NCI-H2107 treated with DMSO at 0.1 percent for 48 hours (cell line): ENCODE measurements at regions not wholly inside any gene's neighbourhood (a gene's known extent, or its start where the extent isn't known, plus 50 kb on each side); places are given as distances from the start of the nearest gene placed in this dataset.

Experiments
- DNase-seq: peaks from one replicate; lab custom pipeline; 2025; ENCODE audit not compliant: unreplicated experiment; lab: John Stamatoyannopoulos, UW

DNA sequence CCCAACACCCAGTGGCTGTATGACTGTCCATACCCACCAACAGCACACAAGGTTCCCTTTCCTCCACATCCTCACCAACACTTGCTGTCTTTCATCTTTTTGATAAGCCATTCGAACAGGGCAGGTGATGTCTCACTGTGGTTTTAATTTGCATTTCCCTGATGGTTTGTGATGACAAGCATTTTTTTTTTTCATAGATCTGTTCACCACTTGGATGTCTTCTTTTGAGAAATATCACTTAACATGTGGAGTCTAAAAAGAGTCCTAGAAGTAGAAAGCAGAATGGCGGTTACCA, 198.1 kb upstream of the DIO3 start:
- no peak for DNase-seq

DNA sequence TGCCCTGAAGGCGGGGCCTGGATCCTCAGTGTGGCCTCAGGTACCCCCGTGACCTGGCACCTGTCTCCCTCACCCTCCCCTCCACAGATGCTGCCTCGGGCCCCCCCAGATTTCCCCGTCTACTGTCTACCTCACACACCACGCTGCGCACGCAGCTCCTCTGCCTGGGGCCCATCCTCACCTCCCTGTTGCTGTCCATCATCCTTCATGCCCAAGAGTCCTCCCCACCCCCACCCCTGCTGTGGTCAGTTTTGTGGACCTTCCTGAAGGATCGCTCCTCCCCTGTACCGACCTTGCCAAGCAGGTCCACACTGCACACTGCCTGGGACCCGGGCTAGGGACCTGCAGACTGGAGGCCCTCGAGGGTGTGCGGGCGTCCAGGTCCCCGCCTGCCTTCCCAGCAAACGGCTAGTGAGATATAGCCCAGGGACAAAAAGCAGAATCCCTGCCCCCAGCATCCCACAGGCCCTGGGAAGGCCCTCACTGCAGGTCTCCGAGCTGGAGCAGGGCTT, 197.4 kb upstream of the DIO3 start:
- DNase-seq: no peak

DNA sequence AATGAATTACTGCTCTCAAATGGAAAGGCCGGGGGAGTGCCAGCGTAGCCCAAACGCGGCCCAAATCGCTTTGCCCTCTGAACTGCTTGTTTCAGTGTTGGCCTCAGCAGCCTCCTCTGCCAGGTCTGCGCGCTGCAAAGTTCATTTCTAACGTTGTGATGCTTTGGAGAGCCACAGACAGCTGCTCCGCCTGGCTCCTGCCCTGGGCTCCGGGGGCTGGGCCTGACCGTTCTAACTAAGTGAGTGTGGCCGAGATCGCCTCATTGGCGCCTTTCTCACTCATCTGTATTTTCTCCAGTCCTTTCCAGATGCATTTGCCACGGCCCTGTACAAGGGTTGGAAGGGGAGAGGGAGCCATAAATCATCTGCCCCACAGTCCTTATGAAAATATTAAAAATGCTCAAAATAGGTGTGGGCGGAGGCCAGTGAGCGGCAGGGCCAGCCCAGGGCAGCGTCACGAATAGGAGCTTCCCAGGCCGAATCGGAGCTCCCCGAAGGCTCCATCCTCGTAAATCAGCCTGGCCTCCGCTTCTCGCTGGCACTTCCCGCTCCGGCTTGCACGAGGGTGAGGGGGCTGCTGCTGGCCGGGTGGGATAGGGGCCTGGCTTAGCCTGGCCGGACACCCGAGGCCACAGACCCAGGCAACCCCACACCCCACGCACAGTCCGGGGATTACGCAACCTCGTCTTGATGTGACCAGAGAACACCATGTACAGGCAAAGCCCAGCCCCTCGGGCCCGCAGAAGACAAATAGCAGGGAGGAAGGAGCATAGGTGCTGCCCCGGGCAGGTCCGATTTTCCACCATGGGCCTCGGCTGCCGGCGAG, 196.6 kb upstream of the DIO3 start:
- DNase-seq: no peak

DNA sequence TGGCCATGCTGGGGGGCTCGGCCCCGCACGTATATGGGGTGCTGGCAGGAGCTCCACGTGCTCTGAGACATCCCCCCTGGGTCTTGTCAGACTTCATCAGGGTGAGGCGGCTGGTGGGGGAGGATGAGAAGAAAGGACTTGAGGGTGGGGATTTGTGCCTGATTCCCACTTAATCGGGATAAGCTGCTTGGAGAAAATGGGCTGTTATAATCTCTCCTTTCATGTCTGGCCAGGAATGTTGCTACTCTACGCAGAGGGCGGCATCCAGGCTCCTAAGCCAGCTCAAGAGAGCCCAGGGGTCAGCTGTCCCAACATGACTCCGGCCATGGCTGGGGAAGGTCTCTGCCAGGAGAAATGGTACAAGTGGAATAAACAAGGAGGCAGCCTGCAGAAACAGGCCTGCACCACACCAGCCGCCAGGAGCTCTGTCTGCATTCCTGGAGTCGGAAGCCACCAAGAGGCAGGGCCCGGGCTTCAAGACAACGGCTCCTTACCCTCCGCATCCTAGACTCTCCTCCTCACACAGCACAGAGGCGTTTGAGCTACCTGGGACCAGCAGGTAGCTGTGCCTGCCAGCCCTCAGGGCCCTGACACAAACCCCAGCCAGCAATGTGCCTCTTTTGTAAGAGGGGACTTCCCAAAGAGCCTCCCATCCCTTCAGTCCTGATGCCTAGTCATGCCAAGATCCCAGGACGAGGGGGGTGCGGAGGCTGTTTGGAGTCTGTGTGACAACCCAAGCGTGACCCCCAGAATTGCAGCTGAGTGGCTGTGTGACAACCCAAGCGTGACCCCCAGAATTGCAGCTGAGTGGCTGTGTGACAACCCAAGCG, 195.8 kb upstream of the DIO3 start:
- no peak for DNase-seq

DNA sequence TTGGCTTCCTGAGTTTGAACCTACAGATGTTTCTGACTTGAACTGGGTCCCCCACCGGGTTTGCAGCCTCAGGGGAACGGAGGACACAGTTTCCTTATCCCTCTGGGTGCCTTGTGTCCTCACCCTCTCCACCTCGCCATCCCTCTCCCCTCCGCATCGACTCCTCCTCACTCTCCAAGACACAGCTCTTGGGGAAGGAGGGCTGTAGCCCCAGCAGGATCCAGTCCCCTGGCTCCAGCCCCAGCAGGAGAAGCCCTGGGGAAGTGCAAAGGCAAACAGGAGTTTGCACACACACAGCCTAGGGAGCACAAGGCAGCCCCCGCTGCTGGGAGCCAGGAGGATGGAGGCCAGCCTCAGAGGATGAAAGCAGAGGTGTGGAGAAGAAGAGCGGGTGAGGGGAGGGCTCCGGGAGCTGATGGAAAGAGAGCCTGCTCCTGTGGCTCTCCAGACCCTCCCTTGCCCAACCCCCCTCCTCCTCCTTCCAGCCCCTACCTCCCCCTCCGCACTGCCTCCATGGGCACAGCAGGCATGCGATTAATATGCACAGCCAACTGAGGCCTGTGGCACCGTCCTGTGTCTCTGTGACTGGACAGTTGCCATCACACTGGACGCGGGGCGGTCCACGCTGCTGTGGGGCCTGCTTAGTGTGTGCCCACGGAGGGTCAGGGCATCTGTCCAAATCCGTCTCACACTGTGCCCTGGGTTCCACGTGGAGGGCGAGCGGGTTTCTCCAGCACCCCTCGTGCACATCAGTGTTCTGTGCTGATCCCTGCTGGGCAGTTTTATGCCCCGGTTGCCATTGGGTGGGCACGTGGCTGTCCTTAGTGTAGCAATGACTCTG, 193.7 kb upstream of the DIO3 start:
- no peak for DNase-seq

DNA sequence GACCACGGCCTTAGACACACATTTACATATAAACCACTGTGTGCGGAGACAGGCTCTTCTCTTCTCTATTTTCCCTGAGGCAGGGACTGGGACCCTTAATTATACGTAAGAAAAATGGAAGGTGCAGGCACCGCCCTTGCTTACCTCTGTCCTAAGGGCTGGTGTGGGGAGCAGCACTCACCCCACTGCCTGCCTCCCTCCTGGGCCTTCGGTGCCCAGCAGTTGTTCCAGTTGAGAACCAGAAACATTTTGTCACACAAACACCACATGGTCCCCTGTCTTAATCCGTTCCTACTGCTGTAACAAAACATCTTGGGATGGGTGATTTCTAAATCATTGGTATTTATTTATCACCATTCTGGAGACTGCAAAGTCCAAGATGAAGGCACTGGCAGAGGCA, 192.7 kb upstream of the DIO3 start:
- no peak for DNase-seq

DNA sequence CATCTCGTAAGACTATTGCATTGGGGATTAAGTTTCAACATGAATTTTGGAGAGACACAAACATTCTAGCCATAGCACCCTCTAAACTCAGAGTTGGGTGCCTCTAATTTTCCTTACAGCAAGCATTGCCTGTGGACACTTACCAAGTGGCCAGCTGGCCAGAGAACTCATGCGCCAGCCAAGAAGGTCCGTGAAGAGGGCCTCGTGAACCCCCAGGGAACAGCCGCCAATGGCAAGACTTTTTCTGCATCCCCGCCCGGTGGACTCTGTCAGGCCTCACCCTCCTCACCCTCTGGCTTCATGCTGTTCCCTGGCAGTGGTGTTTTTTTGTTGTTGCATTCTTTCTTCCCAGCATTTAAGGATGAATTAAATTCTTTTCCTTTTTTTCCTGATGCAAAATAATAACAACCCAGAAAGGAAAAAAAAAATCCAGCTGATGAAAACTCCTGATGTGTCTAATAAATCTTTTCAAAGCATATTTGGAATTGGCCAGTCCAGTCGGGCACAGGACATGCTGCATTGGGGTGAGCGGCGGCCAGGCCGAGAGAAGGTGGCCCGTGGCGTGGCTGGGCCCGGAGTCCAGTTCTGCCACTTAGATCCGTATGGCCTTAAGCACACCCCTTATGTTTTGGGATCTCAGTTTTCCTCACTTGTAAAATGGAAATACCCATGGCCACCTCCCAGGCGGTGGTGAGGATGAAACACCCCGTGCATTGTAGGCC, 191.9 kb upstream of the DIO3 start:
- no peak for DNase-seq

DNA sequence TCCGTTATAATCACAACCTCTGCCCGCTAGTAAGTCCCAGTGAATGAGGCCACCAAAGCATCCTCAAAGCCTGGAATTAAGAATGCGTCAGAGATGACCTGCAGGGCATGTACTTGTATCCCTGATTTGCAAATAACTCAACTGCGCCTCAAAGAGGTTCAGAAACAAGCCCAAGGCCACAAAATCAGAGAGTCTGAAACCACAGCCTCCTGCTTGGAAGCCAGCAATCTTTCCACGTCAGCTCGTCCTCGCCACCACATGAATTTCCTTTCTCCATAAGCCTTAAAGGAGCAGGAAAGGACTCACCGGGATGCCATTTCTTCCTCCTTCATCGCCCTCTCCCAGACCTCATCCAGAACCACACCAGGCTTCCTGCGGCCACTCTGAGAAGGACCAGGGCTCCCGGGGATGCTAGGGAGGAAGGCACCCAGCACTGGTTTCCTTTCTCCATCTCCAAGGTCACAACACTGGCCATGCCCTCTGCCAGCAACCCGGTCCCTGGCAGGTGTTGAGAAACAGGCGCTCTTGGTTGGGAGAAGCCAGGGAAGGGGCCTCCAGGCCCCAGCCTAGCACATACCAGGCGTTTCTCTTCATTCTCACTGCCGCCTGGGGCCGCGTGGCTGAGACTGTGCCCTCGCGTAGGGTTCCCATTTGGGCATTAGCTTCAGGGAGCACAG, 191.2 kb upstream of the DIO3 start:
- no peak for DNase-seq

DNA sequence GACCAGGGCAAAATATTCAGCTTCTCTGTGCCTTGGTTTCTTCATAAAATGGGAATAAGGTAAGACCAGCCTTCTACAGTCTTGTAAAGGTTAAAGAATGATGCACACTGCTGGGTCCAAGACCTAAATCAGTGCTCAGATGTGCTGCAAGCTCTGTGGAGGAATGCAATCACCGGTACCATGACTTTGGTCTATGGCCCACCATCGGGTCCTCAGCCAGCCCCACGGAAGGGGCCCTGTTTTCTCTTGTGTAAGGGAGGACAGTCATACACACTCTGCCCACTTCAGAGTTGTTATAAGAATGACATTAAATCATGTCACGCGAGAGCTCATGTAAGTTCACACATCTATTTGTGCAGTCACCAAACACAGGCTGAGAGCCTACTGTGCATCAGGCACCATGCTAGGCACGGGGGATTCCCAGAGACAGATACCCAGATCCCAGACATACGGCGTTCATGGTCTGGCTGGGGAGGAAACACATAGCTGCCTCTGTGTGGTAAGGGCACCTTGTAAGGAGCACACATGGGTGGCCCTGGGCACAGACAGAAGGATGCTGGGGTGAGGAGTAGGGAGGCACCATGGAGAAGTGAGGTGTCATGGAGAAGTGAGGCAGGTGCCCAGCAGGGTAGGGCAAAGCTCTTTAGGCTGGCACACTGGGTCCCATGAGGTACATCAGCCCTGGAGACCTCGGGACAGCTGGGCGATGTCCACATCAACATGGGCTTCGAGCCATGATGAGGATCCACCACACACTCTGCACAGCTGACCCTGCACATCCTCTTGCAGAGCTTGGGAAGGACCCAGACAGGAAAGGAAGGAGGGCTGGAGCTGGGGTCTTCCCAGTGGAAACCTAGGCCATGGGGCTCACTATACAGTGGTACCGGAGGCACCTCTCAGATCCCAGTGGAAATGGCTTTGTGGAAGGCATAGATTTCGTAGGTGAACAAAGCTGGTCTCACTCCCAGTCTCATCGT, 190.4 kb upstream of the DIO3 start:
- no peak for DNase-seq

DNA sequence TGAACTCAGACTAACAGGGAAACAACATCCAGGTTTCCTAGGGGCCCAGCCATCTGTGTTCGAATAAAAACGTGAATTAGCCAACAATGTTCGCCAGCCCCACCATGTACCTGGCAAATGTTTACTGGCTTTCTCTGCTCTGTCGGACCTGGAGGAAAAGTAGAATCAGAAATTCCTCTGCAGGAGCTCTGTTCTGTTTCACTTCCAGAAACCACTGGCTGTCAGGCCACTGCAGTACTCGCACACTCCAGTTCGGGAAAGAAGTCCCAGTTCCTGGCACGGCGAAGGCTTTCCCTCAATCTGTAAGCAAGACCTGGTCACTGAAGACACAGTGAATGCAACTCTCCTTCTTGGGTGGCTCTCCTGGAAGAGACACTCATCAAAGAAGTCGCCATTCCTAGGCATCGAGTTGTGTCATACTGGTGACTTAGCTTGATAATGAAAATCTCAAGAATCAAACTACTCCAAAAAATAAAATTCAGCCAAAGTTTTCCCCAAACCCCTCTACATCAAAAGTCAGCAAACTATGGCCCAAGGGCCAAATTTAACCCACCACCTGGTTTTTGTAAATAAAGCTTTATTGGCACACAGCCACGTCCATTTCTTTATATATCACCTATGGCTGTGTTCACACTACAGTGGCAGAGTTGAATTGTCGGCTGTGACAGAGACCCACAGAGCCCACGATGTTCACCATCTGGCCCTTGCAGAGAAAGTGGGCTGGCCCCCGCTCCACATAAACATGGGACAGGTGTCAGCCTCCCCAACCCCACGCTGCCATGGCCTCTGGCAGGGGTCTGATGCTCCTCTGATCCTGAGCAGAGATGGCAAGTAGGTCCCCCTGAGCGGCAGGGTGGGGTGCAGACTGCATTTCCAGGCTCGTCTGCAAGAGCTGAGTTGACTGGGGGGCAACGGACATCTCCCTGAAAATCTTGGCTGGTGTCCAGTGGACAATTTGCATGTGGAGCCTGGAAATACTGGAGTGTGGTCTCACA, 189.2 kb upstream of the DIO3 start:
- DNase-seq: no peak

DNA sequence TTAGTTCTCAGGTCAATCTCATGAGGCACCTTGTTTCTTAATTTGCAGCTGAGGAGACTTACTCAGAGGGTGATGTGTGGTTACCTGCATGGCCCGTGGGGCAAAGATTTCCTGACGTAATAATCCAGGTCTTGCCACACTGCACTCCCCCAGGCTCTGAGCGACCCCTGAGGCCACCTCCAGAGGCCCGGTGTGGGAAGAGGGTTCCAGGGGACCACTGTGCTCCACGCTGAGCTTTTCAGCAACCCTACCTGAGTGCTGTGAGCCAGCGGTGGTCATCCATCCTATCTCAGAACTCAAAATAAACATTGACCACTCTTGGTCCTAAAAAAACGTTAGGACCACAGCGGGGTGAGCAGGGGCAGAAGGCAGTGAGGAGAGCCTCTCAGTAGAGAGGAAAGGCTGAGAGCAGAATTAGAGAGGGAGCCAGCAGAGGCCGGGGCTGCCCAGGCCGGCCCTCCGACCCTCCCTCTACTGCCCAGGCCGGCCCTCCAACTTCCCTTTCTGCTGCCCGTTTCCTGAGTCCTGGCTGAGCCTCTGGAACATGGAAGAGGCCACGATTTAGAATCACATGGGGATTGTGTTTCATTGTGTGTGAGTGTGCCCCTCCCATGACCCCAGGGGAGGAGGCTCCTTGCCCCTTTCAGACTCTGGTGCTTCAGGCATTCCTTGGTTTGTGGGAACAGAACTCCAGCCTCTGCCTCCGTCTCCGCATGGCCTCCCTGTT, 188.2 kb upstream of the DIO3 start:
- no peak for DNase-seq

DNA sequence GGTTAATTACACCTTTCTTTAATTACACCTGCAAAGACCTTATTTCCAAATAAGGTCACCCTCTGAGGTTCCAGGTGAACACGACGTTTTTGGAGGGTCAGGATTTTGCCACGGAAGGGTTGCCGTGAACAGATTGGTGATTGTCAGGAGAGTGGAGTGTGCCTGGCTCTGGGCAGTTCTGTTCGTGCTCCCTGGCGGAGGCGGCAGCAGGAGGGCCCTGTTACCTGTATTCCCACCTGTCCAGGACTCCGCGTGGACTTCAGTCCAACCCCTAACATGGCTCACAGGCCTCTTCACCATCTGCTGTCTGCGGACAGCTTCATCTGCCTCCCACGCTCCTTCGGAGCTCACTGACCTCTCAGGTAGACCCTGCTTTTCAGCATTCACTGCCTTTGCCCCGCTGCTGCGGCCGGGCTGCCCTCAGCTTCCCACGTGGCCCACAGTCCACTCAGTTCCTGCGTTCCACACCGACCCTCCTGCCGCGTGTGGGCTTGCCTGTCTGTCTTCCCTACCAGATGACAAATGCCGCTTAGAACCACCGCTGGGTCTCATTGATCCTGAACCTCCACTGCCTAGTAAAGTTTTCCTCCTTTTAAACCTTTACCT, 187.5 kb upstream of the DIO3 start:
- DNase-seq: no peak

DNA sequence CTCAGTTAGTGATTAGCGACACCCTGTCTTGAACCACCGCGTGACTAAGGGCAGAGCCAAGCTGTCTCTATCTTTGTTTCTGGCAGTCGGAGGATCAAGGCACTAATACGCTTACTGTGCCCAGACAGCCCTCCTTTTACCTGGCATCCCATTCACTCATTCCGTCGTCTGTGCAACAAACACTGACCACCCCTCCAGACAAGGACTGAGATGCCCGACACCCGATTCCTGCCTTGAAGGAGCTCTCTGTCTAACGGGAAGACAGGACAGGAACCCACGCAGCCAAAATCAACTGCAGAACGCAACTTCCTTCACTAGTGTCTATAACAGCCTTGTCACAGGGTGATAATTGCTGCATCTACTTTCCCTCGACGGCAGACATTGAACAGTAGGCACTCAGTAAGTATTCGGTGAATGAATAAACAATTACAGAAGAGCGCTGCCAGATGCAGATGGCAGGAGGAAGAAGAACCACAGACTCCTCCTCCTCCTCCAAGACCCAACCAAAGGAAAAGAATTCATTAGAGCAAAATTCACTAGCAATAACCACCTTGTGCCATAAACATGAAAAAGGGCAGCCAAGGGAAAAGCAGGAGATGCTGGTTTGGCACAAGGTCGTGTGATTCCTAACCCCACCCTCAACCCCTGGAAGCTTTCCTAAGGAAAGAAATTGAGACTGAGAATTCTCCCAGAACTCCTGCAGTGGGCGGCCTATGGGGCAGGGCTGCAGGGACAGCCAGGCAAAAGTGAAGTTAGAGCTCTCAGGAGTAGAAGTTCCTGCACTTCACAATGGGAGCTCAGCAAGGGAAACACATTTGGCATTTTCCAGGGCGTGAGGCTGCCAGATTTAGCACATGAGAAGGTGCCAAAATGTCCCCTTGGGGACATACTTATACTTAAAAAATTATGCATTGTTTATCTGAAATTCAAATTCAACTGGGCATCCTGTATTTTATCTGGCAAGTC, 186.6 kb upstream of the DIO3 start:
- no peak for DNase-seq

DNA sequence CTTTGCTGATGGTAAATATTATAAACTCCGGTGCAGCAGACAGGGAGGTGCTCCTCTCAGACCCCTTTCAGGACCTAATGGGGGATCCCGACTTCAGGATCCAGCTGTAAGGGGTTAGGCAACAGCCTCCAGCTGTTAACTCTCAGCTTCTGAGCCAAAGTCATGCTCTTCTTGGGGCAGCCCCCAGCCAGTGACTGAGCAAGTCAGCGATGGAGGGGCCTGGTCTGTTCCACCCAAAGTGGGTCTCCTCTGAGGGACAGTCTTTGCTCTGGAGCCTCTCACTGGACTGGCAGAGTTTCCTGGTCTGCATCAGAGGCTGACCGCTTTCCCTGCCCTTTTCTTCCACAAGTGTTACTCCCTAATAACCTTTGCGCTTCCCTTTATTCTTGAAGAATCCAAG, 184.2 kb upstream of the DIO3 start:
- DNase-seq: no peak

DNA sequence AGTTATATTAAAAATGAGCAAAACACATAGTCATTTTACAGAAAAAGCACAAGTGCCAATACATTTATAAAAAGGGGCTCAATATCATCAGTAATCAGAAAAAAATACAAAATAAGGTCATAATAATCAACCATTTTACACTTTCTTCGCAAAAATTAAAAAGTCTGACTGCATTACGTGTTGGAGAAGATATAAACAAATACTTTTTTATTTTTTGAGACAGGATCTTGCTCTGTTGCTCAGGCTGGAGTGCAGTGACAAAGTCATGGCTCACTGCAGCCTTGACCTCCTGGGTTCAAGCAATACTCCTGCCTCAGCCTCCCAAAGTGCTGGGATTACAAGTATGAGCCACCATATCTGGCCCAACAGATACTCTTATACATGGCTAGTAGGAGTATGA, 181.5 kb upstream of the DIO3 start:
- DNase-seq: no peak

DNA sequence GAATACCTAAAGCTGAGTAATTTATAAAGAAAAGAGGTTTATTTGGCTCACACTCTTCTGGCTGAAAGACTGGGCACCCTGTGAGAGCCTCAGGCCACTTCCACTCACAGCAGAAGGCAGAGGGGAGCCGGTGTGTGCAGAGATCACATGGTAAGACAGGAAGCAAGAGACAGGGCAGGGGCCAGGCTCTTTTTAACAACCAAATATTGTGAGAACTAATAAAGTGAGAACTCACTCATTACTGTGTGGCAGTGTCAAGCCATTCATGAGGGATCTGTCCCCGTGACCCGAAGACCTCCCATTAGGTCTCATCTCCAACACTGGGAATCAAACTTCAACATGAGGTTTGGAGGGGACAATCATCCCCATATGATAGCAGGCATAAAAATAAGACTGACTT, 180.8 kb upstream of the DIO3 start:
- no peak for DNase-seq
